ENCODE measurements at regions not wholly inside any gene's neighbourhood (a gene's known extent, or its start where the extent isn't known, plus 50 kb on each side); places are given as distances from the start of the nearest gene placed in this dataset.

- TF ChIP-seq CTCF (IDR thresholded peaks at IDR 0.05; ENCODE audit: poor library complexity) (no peak), EZH2phosphoT487 (IDR thresholded peaks at IDR 0.05; ENCODE audit: low read depth, severe bottlenecking, unreplicated experiment) (no peak)
These were observed 267.0 kb upstream of the PCSK5 start for GRCh38 chr9:75623462-75623861.

All from hepatocyte (in vitro differentiated cells).